PC-3 (cell line): ENCODE measurements at regions not wholly inside any gene's neighbourhood (a gene's known extent, or its start where the extent isn't known, plus 50 kb on each side); places are given as distances from the start of the nearest gene placed in this dataset.

Experiments
- ATAC-seq: fragments of 200-7000 bp; cut with Tn5 transposase; 2 replicates; pipeline ENCODE4 v1.9.1; 2020; ENCODE audit warnings: mild to moderate bottlenecking, moderate library complexity
- BruUV-seq: library from RNA; stranded (reverse); fragments of 400-500 nt; replicated peaks from 2 replicates; lab custom pipeline; 2021; lab: Mats Ljungman, UMichigan
- CTCF ChIA-PET: fragments of 300-600 bp; sonication (Branson Sonifier 250); formaldehyde crosslinking; loops from one replicate; lab custom pipeline; 2022; ENCODE audit warnings: antibody characterized with exemption; lab: Charles Lee
- POLR2A ChIA-PET: fragments of 300-600 bp; sonication (Branson Sonifier 250); formaldehyde crosslinking; loops from one replicate; lab custom pipeline; 2022; ENCODE audit warnings: antibody characterized with exemption; ENCODE audit not compliant: unreplicated experiment; lab: Charles Lee
- DNase-seq: peaks from one replicate; pipeline ENCODE4 v3.0.0-alpha.2; 2015
- H2AFZ ChIP-seq: fragments of 300-600 bp; sonication (generic); 2 replicates; pipeline ENCODE4 v1.6.0; 2016; ENCODE audit warnings: antibody characterized with exemption, low read length
- H3F3A ChIP-seq: fragments of 300-600 bp; sonication (generic); one replicate; pipeline ENCODE4 v1.6.0; 2017; ENCODE audit warnings: antibody characterized with exemption, low read length, control low read depth, mild to moderate bottlenecking; ENCODE audit not compliant: unreplicated experiment
- H3K27ac ChIP-seq: fragments of 300-600 bp; sonication (generic); 2 replicates; pipeline ENCODE4 v1.5.1; 2016; ENCODE audit warnings: mild to moderate bottlenecking, low read length
- H3K27me3 ChIP-seq: fragments of 300-600 bp; sonication (generic); 2 replicates; pipeline ENCODE4 v1.6.1; 2016; ENCODE audit warnings: low read length, mixed read lengths
- H3K36me3 ChIP-seq: fragments of 300-600 bp; sonication (generic); 2 replicates; pipeline ENCODE4 v1.6.1; 2016; ENCODE audit warnings: low read depth, mixed run types, low read length, mixed read lengths
- H3K4me1 ChIP-seq: fragments of 300-600 bp; sonication (generic); 2 replicates; pipeline ENCODE4 v1.5.1; 2016; ENCODE audit warnings: low read length; ENCODE audit not compliant: insufficient read depth
- H3K4me2 ChIP-seq: fragments of 300-600 bp; sonication (generic); 2 replicates; pipeline ENCODE4 v1.6.0; 2016; ENCODE audit warnings: low read length
- H3K4me3 ChIP-seq: fragments of 300-600 bp; sonication (generic); 2 replicates; pipeline ENCODE4 v1.5.1; 2016; ENCODE audit warnings: mild to moderate bottlenecking, low read length, mixed read lengths
- H3K79me2 ChIP-seq: fragments of 300-600 bp; sonication (generic); 2 replicates; pipeline ENCODE4 v1.6.1; 2017; ENCODE audit warnings: low read length, mixed read lengths
- H3K9ac ChIP-seq: fragments of 300-600 bp; sonication (generic); 2 replicates; pipeline ENCODE4 v1.6.0; 2016; ENCODE audit warnings: mild to moderate bottlenecking, low read length
- H3K9me2 ChIP-seq: fragments of 300-600 bp; sonication (generic); replicated peaks from 2 replicates; pipeline ENCODE4 v1.6.1; 2016; ENCODE audit warnings: mixed run types, low read length, mixed read lengths
- H3K9me3 ChIP-seq: fragments of 300-600 bp; sonication (generic); 2 replicates; pipeline ENCODE4 v1.6.1; 2016; ENCODE audit warnings: low read length, mixed read lengths
- H4K20me1 ChIP-seq: fragments of 300-600 bp; sonication (generic); 2 replicates; pipeline ENCODE4 v1.6.1; 2016; ENCODE audit warnings: low read length, mixed read lengths
- EZH2 ChIP-seq: fragments of 300-600 bp; sonication (generic); IDR thresholded peaks from one replicate; pipeline ENCODE4 v1.6.1; 2017; ENCODE audit warnings: antibody characterized with exemption, mild to moderate bottlenecking, low read length; ENCODE audit not compliant: unreplicated experiment
- EZH2phosphoT487 ChIP-seq: fragments of 300-600 bp; sonication (generic); IDR thresholded peaks from 2 replicates; pipeline ENCODE4 v1.6.1; 2018; ENCODE audit warnings: mild to moderate bottlenecking, antibody characterized with exemption, low read length, borderline replicate concordance
- intact Hi-C: fragments of 100-400 bp; cut with micrococcal nuclease; formaldehyde crosslinking; loops from 2 replicates; pipeline ENCODE4 v1.9.0; 2023
- TF ChIP-seq, protein P1 (sequence below): fragments of 300-600 bp; sonication (generic); conservative IDR thresholded peaks from 2 replicates; pipeline ENCODE4 v1.5.1; 2017; ENCODE audit warnings: antibody characterized with exemption, low read depth, mild to moderate bottlenecking, low read length

DNA sequence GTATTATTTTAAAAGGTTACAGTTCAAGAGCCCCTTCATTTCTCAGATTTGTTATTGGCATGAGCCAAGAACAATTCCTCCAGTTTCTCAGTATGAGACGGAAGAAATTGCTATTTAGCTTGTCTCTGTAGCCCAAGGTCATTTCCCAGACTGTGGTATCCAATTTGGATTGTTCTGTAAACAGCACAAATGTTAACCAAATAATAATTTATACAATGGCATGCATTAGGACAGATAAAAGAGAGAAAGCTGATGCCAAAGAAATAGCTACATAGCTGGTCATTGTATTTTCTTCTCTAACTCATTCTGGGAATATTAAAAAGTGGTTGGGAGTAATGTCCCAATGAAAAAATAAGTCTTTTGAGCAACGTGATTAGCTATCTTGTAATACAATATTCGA lies 134.6 kb upstream of the NPY2R start:
- Histone ChIP-seq H3K79me2 (no peaks in the 10 kb centered on the region), H4K20me1 (no peaks in the 10 kb centered on the region), H3K36me3 (no peaks in the 10 kb centered on the region), H3K9ac (no peak overlapping the region), H3K4me1 (no peaks in the 10 kb centered on the region), H3K4me3 (no peak overlapping the region), H3K27me3 (no peaks in the 10 kb centered on the region), H3K9me3 (no peaks in the 10 kb centered on the region), H3K9me2 (no peaks in the 10 kb centered on the region), H3K27ac (no peak overlapping the region), H3K4me2 (no peak overlapping the region), H2AFZ (no peak overlapping the region), H3F3A (no peaks in the 10 kb centered on the region)
- CTCF ChIA-PET = no interaction called here
- TF ChIP-seq, protein P1, sequence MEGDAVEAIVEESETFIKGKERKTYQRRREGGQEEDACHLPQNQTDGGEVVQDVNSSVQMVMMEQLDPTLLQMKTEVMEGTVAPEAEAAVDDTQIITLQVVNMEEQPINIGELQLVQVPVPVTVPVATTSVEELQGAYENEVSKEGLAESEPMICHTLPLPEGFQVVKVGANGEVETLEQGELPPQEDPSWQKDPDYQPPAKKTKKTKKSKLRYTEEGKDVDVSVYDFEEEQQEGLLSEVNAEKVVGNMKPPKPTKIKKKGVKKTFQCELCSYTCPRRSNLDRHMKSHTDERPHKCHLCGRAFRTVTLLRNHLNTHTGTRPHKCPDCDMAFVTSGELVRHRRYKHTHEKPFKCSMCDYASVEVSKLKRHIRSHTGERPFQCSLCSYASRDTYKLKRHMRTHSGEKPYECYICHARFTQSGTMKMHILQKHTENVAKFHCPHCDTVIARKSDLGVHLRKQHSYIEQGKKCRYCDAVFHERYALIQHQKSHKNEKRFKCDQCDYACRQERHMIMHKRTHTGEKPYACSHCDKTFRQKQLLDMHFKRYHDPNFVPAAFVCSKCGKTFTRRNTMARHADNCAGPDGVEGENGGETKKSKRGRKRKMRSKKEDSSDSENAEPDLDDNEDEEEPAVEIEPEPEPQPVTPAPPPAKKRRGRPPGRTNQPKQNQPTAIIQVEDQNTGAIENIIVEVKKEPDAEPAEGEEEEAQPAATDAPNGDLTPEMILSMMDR = no peak
- no peak for ATAC-seq
- DNase-seq = no peak
- BruUV-seq = no TSS peak
- intact Hi-C loops = no loop called here
- POLR2A ChIA-PET = interaction anchor here (0.6 kb wide), 1 partner anchor 17 kb away, joined by 4 read pairs; no protein-coding TSS in a partner anchor

DNA sequence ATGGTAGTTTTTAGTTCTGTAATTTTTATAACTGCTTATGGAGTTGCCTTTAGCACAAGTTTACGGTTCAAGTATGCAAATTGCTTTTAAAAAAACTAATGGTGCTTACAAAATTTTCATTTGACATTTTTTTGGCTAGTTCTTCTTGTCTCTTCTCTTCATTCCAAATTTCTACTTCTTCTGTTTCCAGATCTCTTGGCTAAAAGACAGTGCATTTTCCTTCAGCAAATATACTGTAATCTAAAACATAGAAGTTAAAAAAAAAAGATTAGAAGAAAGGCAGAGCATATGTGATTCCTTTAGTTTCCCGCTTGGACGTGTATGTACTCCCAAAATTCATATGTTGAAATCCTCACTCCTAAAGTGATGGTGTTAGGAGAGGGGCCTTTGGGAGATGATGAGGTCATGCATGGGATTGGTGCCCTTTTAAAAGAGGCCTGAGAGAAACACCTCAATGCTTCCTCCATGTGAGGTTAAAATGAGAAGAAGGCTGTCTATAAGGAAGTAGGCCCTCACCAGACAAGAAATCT lies 132.1 kb upstream of the NPY2R start:
- Histone ChIP-seq H2AFZ (no peak overlapping the region), H3K9me2 (no peaks in the 10 kb centered on the region), H3K27me3 (no peaks in the 10 kb centered on the region), H3K4me2 (no peak overlapping the region), H3K36me3 (no peaks in the 10 kb centered on the region), H3K9ac (no peak overlapping the region), H3K27ac (no peak overlapping the region), H3F3A (no peaks in the 10 kb centered on the region), H3K4me1 (peaks cover 13% of the 10 kb centered on the region), H3K9me3 (no peaks in the 10 kb centered on the region), H3K79me2 (no peaks in the 10 kb centered on the region), H3K4me3 (no peak overlapping the region), H4K20me1 (no peaks in the 10 kb centered on the region)
- no peak for ATAC-seq
- ChIA-PET POLR2A (no interaction called here), CTCF (no interaction called here)
- TF ChIP-seq EZH2phosphoT487 (no peak), EZH2 (no peak)
- TF ChIP-seq, protein P1 = no peak
- intact Hi-C loops = no loop called here
- BruUV-seq = no TSS peak
- no peak for DNase-seq

DNA sequence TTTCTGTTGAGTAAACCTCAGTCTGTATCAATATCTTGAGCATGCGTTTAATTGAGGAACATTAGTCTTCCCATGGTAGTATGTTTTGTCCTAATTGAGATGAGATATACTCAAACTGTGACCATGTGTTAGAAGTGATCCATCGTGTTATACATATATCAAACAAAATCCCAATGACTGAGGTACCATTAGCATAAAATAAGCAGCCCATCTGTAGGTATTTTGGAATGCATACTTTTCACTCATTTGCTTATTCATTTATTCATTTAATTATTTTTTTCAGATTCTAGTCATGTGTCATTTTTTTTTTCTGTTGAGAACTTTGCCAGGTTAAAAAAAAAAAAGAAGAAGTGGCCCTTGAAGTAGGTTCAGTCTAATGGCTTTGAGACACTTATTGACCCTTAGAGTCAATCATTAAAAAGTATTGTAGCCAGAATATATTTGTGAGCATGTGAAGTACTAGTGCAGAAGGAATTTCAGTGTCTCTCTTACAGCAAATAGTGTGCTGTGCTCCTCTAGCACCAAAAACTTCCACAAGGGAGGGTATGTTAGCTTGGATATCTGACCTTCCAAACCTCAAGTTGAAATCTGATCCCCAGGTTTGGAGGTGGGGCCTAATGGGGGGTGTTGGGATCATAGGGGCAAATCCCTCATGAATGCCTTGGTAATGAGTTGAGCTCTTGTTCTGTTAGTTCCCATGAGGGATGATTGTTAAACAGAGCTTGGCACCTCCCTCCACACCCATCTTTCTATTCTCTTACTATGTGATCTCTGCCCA lies 130.8 kb upstream of the NPY2R start:
- Histone ChIP-seq H3K27me3 (no peaks in the 10 kb centered on the region), H3K4me3 (no peak overlapping the region), H3K9me3 (no peaks in the 10 kb centered on the region), H3K36me3 (no peaks in the 10 kb centered on the region), H4K20me1 (no peaks in the 10 kb centered on the region), H2AFZ (no peak overlapping the region), H3F3A (no peaks in the 10 kb centered on the region), H3K27ac (no peak overlapping the region), H3K4me1 (peaks cover 13% of the 10 kb centered on the region), H3K4me2 (no peak overlapping the region), H3K9ac (no peak overlapping the region), H3K9me2 (no peaks in the 10 kb centered on the region), H3K79me2 (no peaks in the 10 kb centered on the region)
- intact Hi-C loops = no loop called here
- ChIA-PET POLR2A (no interaction called here), CTCF (no interaction called here)
- DNase-seq (no peak), ATAC-seq (no peak)
- BruUV-seq = no TSS peak
- TF ChIP-seq EZH2 = no peak
- TF ChIP-seq, protein P1 = no peak
- TF ChIP-seq EZH2phosphoT487 = no peak
